Left cardiac atrium (tissue), 4 donors: ENCODE measurements at regions not wholly inside any gene's neighbourhood (a gene's known extent, or its start where the extent isn't known, plus 50 kb on each side); places are given as distances from the start of the nearest gene placed in this dataset.
A peak's percentile ranks its signal among the peaks of the same experiment; 100 is the strongest.

Experiments used
- ATAC-seq, 2 donors: fragments of 200-7000 bp; cut with Tn5 transposase; one replicate each; pipeline ENCODE4 v1.9.1; 2020; ENCODE audit warnings: mild to moderate bottlenecking in 2 of 2, moderate library complexity in 2 of 2
- DNase-seq: peaks from one replicate; pipeline ENCODE4 v3.0.0-alpha.2; 2020
- intact Hi-C, 2 donors: fragments of 100-400 bp; cut with DNase I; formaldehyde crosslinking; loops; one replicate each; pipeline versions ENCODE4 v1.14.1 to v1.15.1; 2022 to 2023
- donor health status: DM: no; HTN: yes; CAD: no.
- donor health status: DM: no; HTN: yes; CAD: no; lungs with severe emphysema.
- donor health status: DM: yes; HTN: yes; CAD: no.
- donor health status: Dilated cardiomyopathy.

DNA sequence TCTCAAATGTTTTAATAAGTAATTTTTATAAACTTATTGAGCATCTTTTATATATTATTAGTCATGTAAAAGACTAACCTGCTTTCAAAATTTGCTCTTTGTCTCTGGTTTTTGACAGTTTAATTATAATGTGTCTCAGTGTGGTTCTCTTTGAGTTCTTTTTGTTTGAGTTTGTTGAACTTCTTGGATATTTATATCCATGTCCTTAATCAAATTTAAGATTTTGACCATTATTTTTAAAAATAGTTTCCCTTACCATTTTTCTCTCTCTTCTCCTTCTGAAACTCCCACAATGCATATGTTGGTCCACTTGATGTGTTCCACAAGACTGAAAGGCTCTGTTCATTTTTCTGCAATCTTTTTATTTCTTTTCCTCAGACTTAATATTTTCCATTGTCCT lies 366.1 kb upstream of the GOLIM4 start:
- intact Hi-C loops = no loop called here
- DNase-seq (no peak), ATAC-seq (no peak)

DNA sequence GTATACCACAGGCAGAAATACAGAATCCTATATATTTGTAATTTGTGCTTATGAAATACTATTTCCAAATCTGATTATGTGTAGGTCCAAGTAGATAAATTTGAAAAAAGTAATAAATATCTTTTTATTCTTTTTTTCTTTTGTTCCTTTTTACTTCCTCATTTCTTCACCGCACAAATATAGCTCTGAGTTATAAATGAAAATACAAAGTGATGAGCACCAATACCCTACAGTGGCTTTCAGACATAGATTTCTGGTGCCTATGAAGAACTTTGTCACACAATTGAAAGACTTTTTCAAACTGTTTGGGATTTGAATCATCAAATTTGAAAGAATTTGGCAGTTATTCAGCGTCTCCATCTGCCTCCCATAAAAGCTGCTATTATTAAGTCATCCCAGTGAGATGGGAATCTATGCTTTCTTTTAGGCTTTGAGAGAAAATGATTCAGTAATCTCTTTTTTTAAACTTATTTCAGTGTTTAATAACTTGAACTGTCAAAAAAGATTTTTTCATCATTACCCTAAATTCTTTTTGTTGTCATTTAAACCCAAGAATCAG lies 363.6 kb upstream of the GOLIM4 start:
- intact Hi-C loops = loop anchor here in 1 of 2 donors (5.0 kb wide), 1 partner anchor 242 kb away; no protein-coding TSS in a partner anchor
- no peak for DNase-seq
- ATAC-seq = no peak

- intact Hi-C loops = loop anchor here in 1 of 2 donors (5.0 kb wide), 1 partner anchor 241 kb away; no protein-coding TSS in a partner anchor
- ATAC-seq = no peak
- DNase-seq = no peak
Observed at GRCh38 chr3:168457954-168458539, 362.3 kb upstream of the GOLIM4 start.

GRCh38 chr3:168455814-168456213 lies 360.1 kb upstream of the GOLIM4 start:
- no peak for ATAC-seq
- no peak for DNase-seq
- intact Hi-C loops = loop anchor here in 1 of 2 donors (5.0 kb wide), 1 partner anchor 239 kb away; no protein-coding TSS in a partner anchor

DNA sequence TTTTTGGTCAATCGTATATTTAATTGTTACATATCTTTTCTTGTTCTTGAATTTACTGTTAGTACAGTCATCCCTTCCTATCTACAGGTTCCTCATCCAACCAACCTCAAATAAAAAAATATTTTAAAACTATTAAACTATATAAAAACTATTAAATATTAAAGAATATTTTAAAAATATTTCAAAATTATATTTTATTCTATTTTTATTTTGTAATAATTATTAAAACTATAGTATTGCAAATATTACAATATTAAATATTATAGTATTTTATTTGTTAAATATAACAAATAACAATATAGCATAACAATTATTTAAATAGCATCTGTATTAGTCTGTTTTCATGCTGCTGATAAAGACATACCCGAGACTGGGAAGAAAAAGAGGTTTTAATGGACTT lies 357.9 kb upstream of the GOLIM4 start:
- ATAC-seq (no peak), DNase-seq (no peak)
- intact Hi-C loops = no loop called here

GRCh38 chr3:168443965-168444364 lies 348.2 kb upstream of the GOLIM4 start:
- intact Hi-C loops = no loop called here
- DNase-seq (no peak), ATAC-seq (no peak)

GRCh38 chr3:168442502-168442901 lies 346.8 kb upstream of the GOLIM4 start:
- ATAC-seq = no peak

GRCh38 chr3:168436245-168436724 lies 340.6 kb upstream of the GOLIM4 start:
- DNase-seq (no peak), ATAC-seq (no peak)
- intact Hi-C loops = no loop called here

More at GRCh38 chr3:168442502-168442901, 346.8 kb upstream of the GOLIM4 start:
- intact Hi-C loops = no loop called here
- DNase-seq = no peak

DNA sequence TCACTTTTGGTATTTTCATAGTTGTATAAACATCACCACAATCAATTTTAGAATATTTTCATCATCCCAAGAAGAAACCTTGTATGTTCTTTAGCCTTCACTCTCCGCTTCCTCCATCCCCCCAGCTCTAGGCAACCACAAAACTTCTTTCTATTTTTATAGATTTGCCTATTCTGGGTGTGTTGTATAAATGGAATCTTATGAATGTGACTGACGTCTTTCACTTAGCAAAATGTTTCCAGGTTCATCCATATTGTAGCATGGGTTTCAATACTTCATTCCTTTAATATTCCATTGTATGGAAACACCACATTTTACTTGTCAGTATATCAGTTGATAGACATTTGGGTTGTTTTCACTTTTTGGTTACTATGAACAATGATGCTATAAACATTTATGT lies 335.8 kb upstream of the GOLIM4 start:
- intact Hi-C loops = no loop called here
- DNase-seq (no peak), ATAC-seq (no peak)

- DNase-seq (no peak), ATAC-seq (peak in 1 of 2 donors; percentile 21)
- intact Hi-C loops = no loop called here
Observed at GRCh38 chr3:168427835-168428475, 332.2 kb upstream of the GOLIM4 start.

DNA sequence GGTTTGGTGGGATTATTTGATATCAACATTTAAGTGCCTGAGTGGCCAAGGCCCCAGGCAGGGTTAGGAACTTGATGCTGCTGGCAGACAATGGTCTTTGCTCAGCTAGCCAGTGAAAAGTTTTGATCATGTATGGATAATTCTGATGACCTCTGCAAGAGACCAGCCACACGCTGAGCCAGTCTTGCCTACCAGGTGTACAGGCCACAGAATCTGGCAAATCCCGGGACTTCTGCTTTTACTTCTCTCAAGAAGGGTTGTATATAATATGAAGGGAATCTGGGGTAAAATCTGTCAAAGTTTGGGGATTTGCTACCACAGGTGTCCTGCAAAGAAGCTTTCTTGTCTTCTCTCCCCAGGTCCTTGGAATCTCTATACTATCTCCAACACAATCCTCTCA lies 331.4 kb upstream of the GOLIM4 start:
- intact Hi-C loops = no loop called here
- no peak for DNase-seq
- no peak for ATAC-seq

DNA sequence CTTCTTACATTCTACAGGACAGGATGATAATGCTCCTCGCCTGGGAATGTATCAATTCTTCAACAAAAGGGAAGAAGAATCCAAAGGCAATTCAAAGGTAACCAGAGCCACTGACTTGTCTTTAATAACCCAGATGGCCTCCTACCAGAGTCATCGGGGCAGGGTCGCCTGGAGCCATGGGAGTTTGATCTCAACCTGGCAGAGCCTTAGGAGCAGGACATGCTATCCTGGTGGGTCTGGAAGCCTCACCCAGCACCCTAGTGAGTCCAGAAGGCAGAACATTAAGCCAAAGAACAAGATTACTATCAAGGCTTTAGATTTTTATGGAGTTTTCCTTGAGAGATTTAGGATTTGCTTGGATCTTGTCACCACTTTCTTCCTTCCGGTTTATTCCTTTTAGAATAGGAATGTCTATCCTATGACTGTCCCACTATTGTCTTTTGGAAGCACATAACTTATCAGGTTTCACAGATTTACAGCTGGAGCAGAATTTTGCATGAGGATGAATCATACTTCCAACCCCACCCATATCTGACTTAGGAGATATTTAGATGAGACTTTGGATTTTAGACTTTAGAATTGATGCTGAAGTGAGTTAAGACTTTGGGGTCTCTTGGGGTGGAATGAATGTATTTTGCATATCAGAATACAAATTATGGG lies 330.3 kb upstream of the GOLIM4 start:
- DNase-seq = no peak
- ATAC-seq = no peak
- intact Hi-C loops = no loop called here

DNA sequence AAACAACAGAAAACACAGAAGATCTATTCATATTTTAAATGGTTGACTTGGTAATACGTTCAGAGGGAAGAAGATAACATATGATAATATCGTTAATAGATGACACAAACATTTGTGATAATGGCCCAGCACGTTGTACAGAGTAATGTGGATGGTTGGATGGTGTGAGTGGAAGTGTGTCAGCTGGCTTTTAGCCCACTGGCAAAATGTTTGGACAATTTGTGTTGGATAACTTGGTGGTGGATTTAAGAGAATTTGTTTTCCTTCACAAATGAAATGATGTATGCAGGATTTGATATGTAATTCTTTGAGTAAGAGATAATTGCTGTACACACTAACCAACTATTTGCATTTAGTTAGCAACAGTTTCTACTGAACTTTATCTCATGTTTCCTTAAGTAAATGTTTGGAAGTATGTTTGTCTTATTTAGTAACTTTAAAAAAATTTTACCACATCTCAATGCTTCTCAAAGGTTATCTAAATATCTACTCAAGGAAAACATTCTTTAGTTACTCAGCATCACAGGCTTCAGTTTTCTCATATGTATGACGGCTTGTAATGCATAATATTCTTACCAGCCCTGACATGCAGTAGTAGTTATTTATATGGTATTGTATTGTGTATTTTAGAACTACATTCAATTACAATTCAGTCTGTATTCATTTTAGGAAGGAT lies 328.5 kb upstream of the GOLIM4 start:
- DNase-seq = no peak
- intact Hi-C loops = no loop called here
- no peak for ATAC-seq

GRCh38 chr3:168422843-168423242 lies 327.1 kb upstream of the GOLIM4 start:
- intact Hi-C loops = no loop called here
- no peak for DNase-seq
- ATAC-seq = no peak

DNA sequence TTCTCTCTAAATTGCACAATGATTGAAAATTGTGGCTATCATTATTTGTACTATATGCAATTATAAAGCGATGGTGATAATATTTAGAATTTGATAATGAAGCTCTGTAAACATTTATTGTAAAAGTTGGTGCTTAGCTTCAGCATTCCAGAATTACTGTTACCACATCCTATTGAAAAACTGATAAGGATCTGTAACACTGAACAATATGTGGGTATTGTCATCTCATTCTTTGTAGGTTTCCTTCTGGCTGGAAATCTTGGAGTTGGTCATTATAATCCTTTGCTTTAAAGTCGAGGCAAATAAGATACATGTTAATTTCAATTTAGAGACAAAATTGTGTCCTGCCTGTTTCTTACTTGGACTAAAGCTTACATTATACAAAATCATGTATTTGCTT lies 323.4 kb upstream of the GOLIM4 start:
- DNase-seq (no peak), ATAC-seq (no peak)
- intact Hi-C loops = no loop called here

DNA sequence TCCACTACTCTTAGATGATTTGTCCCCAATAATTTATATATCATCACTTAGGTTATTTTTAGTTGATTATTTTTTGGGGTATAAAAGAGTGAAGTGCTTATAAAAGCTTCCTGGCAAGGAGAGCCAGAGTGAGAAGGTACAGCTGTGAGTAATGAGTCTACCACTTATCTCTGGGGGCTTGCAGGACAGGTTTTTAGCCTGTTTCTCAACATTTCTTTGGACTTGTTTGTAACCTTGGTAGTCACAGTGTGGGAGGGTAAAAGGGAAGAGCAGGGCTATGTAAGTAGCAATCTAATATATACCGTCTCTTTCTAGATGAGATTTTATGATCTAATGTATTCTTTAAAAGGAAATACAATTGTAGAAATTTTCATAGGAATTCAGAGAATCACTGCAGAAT lies 321.3 kb upstream of the GOLIM4 start:
- ATAC-seq (no peak), DNase-seq (no peak)
- intact Hi-C loops = no loop called here

GRCh38 chr3:168416446-168416845 lies 320.7 kb upstream of the GOLIM4 start:
- ATAC-seq (no peak), DNase-seq (no peak)
- intact Hi-C loops = no loop called here

DNA sequence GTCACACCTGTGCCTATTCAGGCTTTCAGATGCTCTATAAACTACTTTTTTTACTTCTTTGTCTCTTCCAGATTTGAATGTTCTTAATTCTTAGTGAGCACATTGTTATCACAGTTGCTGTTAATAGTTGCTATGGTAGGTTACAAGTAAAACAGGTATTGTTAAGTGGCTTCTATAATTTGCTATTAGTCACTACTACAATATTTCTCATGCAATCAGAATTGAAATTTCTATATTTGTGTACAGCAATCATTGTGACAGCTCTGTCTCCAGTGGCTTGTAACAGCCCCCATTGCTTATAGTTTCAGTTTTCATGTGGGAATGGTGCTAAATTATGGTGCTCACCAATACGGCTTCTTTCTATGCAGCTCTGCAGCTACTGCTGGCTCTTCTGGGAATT lies 318.4 kb upstream of the GOLIM4 start:
- ATAC-seq (no peak), DNase-seq (no peak)
- intact Hi-C loops = no loop called here

DNA sequence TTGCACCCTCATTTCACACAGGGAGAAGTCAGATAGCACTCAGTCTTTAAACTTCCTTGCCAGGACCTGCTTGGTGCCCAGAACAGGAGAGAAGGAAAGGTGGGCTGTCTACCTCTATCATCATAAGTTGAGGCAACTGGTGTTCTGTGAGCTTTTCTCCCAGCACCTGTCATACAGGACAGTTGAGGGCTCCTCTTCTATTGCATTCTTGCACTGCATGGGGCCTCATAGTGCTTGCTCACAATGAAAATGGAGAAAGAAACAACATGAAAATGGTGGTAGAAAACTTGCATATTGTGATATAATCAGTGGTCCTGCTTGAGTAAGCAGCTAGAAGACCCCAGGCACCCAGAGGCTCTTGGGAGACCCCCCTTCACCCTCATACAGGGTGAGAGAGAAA lies 311.7 kb upstream of the GOLIM4 start:
- ATAC-seq (no peak), DNase-seq (no peak)
- intact Hi-C loops = no loop called here

GRCh38 chr3:168405288-168405687 lies 309.6 kb upstream of the GOLIM4 start:
- intact Hi-C loops = no loop called here
- ATAC-seq (no peak), DNase-seq (no peak)
